NCI-H1105 treated with DMSO at 0.1 percent for 48 hours (cell line): ENCODE measurements at regions not wholly inside any gene's neighbourhood (a gene's known extent, or its start where the extent isn't known, plus 50 kb on each side); places are given as distances from the start of the nearest gene placed in this dataset.

Experiments used
- DNase-seq: peaks from one replicate; lab custom pipeline; 2025; lab: John Stamatoyannopoulos, UW

- DNase-seq, result no peak
These were observed 1462.1 kb upstream of the CDH9 start for GRCh38 chr5:28500511-28500910.

GRCh38 chr5:28499766-28500290 is 1461.4 kb upstream of the CDH9 start:
- DNase-seq, result no peak

GRCh38 chr5:28495876-28496275 is 1457.5 kb upstream of the CDH9 start:
- no peak for DNase-seq

DNA sequence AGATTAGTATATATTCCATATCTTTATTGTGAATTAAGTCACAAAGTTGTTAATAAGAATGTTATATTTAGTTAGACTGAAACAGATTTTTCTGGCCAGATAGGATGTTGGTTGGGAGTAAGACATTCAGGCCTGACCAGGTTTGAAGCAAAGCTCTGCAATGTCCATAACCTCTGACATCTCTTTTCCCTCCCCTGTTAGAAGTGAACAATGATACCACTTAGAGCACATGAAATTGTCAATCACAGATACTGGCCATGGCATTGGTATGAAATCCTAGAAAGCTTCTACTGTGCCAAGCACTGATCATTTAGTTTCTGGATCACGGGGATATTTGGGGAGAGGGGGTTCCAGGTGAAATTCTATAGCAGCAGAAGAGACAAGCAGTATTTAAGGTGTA is 1455.1 kb upstream of the CDH9 start:
- DNase-seq, result no peak

GRCh38 chr5:28488752-28489151 is 1450.4 kb upstream of the CDH9 start:
- no peak for DNase-seq

GRCh38 chr5:28483327-28484025 is 1445.1 kb upstream of the CDH9 start:
- no peak for DNase-seq

DNA sequence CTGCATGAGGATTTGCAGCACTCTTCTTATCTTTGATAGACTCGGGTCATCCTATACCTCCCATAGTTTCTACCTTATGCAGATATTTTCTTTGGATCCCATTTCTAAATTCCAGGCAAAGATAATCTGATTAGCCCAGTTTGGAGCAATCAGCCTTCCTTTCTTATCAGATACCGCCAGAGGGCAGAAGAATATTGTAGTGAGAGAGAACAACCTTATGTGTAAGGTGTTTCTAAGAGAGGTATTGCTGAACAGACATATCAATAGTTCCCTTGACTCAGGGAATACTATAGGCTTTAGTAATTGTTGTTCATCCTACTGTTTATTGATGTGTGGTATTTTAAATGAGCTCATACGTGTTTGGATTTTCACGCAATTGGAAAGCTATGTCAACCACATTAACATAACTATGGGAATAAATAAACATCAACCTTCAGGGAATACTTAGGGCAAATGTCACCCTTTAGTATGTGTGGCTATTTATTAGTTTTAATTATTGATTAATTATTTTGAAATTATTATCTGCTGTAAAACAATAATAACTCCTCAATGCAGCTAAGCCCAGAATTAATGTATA is 1435.2 kb upstream of the CDH9 start:
- DNase-seq, result no peak

- DNase-seq, result no peak
These were observed 1429.8 kb upstream of the CDH9 start for GRCh38 chr5:28468166-28468565.

DNA sequence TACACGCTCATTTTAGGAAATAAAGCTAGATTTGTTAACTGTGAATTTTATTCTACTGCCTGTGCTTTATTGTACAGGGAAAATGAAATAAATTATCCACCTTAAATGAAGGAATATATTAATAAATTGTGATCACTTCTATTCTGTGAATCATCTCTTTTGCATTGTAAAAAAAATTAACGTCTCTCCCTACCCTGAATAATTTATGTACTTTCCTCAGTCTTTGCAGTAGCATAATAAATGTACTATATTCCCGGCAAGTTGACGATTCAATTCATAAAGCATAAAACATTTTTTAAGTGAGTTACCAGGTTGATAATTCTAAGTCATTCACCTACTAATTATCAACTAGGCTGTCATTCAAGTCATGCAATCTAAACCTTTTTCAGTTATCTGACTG is 1425.3 kb upstream of the CDH9 start:
- DNase-seq, result no peak

DNA sequence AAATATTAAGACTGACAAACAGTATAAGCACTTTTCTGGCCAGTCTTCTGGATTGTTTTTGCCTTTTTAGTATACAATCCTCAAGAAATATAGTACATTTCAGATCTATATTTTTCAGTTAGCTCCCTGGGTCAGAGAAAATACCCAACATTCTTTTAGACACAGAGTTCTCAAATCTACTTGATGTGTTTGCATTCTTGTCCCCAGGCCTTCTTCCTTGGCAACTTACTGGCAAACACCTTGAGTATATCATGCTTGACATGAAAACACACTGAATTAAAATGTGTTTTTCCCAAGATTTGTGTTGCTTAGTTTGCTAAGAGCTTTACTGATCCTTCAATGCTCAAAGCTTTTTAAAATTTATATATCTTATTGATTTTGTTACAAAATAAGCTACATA is 1413.1 kb upstream of the CDH9 start:
- DNase-seq, result no peak

GRCh38 chr5:28450997-28451396 is 1412.6 kb upstream of the CDH9 start:
- no peak for DNase-seq

DNA sequence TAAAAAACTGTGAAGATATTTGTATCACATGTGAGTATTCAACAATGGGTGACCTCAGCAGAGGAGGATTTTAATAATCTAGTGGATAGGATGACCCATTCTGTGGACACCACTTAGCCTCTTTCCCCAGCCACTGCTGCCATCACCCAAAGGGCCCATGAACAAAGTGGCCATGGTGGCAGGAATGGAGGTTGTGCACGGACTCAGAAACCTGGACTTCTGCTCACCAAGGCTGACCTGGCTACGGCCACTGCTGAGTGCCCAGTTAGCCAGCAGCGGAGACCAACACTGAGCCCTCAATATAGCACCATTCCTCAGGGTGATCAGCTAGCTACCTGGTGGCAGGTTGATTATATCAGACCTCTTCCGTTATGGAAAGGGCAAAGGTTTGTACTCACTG is 1410.4 kb upstream of the CDH9 start:
- DNase-seq, result no peak

DNA sequence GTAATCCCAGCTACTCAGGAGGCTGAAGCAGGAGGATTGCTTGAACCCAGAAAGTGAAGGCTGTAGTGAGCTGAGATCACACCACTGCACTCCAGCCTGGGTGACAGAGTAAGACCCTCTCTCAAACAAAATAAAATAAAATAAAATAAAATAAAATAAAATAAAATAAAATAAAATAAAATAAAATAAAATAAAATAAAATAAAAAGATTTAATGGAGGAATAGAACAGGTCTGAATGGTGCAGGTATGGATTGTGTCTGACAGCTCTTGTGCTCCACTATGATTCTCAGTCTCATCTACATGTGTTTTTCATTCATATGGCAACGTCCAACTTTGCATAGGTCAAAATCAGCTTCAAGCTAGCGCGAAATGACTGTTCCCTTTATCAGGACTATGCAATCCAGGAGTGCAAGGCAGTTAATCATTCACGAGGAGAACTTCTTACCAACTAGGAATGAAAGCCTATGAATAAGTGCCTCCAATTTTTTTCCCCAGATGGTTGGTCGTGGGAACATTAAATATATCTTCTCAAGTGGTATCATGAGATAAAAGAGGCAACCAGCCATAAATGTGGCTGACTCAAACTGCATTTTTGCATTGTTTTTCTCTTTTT is 1392.3 kb upstream of the CDH9 start:
- DNase-seq, result no peak

DNA sequence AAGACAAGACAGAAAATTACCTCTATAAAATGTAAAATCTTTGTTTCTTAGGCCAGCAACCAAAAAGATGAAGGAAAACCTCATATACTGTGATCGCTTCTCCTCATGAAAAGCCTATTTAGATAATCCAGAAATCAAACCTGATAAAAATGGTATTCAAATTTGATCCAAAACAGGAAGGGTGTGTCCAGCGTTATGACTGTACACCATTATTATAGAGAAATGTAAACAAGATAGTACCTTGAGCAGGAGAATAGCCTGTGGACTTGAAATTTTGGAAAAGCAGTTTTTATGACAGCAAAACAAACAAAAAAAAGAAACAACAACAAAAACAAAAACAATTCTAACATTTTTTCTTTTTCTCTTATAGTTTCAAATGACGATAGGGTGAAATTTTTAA is 1382.8 kb upstream of the CDH9 start:
- no peak for DNase-seq

DNA sequence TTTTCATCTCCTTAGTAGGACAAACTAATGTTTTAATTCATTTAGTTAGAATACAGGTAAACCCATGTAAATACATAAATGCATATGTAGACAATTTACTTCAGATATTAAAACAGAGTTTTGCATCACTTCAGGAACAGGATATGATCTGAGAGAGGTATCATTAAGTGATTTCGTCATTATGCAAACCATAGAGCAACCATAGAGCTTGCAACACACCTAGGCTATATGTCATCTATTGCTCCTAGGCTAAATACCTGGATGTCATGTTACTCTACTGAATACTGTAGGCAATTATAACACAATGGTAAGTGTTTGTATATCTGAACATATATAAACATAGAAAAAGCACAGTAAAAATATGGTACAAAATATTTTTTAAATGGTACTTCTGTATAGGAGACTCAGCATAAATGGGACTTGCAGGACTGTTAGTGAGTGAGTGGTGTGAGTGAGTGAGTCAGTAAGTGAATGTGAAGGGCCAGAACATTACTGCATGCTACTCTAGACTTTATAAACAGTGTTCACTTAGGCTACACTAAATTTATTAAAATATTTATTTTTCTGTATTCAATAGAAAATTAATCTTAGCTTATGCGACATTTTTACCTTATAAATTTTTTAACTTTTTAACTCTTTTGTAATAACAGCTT is 1377.5 kb upstream of the CDH9 start:
- DNase-seq, result no peak

DNA sequence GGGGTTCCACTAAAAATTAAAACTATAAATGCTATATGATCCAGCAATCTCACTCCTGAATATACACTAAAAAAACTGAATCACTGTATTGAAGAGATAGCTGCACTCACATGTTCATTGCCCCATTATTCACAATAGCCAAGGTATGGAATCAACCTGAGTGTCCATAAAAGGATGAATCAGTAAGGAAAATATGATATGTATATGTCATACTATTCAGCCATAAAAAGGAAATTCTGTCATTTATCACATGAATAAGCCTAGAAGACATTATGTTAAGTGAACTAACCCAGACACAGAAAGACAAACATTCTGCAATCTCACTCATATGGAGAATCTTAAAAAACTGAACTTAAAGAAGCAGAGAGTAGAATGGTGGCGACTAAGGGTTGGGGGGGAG is 1376.2 kb upstream of the CDH9 start:
- DNase-seq, result no peak

- DNase-seq, result no peak
These were observed 1370.3 kb upstream of the CDH9 start for GRCh38 chr5:28408651-28409050.

GRCh38 chr5:28408186-28408585 is 1369.8 kb upstream of the CDH9 start:
- no peak for DNase-seq

- no peak for DNase-seq
These were observed 1366.1 kb upstream of the CDH9 start for GRCh38 chr5:28404363-28405071.

GRCh38 chr5:28403846-28404245 is 1365.5 kb upstream of the CDH9 start:
- DNase-seq, result no peak

GRCh38 chr5:28402590-28403301 is 1364.4 kb upstream of the CDH9 start:
- DNase-seq, result no peak

DNA sequence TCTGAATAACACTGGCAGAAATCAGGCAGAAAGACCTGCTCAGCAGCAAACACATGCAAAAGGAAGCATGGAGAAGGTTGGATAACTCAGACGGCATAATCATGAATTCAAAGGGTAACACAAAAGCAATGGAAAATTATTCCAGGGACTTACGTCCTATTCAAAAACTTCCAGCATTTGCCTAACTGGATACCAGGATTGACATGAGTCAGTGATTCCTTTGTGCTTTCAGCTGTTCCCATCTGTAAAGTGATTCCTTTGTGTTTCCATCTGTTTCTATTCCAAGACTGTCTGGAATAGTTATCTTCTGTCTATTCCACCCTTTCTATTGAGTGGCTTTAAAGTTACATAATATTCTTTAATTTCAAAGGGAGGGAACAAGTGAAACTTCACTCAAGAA is 1361.7 kb upstream of the CDH9 start:
- DNase-seq, result no peak
